Stimulated activated CD4-positive, alpha-beta T cell treated with anti-CD3 and anti-CD28 coated beads, Interleukin-4, amount 100 ng/mL, for 1 hour (primary cell): ENCODE measurements at regions not wholly inside any gene's neighbourhood (a gene's known extent, or its start where the extent isn't known, plus 50 kb on each side); places are given as distances from the start of the nearest gene placed in this dataset.
"Not testable (repeated sequence)": the region's sequence is repeated elsewhere in the genome, so short reads cannot be mapped to it uniquely, and the experiment has no call there.

Experiments used
- DNase-seq: peaks from one replicate; pipeline ENCODE4 v3.0.0-alpha.2; 2020

GRCh38 chr9:3658964-3659363 lies 133.2 kb upstream of the RFX3 start:
- DNase-seq: no peak

DNA sequence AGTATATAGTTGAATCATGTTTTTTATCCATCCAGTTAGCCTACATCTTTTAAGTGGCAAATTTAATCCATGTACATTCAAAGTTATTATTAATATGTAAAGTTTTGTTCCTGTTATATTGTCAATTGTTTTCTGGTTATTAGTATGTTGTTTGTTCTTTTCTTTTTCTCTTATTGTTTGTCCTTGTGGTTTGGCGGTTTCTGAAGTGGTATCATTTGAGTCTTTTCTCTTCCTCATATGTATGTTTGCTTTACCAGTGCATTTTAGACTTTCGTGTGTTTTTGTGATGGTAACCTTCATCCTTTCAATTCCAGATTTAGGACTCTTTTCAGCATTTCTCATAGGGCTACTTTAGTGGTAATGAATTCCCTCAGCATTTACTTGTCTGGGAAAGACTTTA lies 130.4 kb upstream of the RFX3 start:
- DNase-seq: no peak

- no peak for DNase-seq
Measured at GRCh38 chr9:3650994-3651622, 125.3 kb upstream of the RFX3 start.

DNA sequence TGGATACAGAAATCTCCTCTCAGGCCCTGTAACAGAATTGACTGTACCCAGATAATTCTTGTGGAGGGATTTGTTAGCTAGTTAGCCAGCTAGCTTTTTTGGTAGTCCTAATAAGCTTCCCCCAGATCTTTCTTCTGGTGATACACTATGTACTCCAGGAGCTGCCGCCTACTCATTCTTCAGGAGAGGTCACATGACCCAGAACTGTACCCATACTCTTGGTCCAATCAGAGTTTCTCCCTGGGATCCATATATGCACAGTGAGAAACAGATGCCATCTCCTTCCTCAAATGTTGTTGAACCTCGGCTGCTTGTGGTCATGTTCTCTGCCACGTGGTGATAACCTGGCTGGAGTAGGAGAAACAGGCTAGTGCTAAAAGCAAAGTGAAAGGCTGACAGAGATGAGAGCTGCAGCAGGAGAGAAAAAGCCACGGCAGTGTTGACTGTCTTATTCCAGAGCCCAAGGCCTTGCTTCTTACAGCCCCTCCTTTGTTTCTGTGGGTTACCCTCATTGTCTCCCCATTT lies 123.0 kb upstream of the RFX3 start:
- DNase-seq: no peak

GRCh38 chr9:3648266-3648665 lies 122.5 kb upstream of the RFX3 start:
- no peak for DNase-seq

- no peak for DNase-seq
Measured at GRCh38 chr9:3647652-3648051, 121.9 kb upstream of the RFX3 start.

- no peak for DNase-seq
Measured at GRCh38 chr9:3646226-3646625, 120.4 kb upstream of the RFX3 start.

DNA sequence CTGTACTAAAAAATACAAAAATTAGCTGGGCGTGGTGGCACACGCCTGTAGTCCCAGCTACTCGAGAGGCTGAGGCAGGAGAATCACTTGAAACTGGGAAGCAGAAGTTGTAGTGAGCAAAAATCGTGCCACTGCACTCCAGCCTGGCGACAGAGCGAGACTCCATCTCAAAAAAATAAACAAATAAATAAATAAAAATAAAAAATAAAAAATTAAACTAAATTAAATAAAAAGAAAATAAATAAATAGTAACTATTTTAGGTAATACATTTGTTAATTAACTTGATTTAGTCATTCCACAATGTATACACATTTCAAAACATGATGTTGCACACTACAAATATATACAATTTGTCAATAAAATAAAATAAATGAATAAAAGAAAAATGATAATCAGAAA lies 116.3 kb upstream of the RFX3 start:
- not testable (repeated sequence) for DNase-seq

DNA sequence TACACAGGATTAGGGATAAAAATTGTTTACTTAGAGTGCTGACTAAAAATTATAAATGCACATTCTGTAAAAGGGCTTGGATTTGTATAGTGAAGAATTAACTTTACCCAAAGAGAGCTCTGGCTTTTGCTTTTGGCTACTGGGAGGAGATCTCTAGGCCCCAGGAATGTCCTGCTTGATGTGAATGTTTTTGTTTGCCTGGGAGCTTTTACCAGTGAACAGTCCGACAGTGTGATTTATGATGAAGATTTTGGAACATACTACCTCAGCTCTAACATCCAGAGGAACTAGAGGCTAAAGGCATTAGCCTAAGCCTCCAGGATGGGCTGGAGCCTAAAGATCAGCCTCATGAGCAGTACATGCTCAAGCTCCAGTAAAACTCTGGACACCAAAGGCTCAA lies 103.7 kb upstream of the RFX3 start:
- DNase-seq: no peak

DNA sequence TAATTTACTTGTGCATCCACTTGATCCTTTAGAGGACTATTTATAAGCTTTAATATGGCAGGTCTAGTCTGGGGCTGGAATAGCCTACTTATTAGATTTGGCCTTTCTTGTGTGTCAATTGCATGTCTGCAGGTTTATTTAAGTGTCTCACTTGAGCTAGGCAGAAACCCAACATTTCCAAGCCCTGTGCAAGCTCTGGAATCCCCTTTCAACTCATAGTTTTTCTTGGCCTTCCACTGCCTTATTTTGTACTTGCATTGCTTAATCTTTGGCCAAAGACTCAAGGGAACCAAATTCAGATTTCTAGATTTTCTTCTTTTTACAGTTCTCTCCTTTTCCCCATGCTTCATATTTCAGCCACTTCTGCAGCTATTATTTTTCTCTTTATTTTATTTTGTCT lies 102.4 kb upstream of the RFX3 start:
- DNase-seq: no peak

DNA sequence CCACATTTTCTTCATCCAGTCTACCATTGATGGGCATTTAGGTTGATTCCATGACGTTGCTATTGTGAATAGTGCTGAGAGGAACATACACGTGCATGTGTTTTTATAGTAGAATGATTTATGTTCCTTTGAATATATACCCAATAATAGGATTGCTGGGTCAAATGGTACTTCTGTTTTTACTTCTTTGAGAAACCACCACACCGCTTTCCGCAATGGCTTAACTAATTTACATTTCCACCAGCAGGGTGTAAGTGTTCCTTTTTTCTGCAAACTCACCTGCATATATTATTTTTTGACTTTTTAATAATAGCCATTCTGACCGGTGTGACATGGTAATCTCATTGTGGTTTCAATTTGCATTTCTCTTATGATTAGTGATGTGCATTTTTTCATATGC lies 82.2 kb upstream of the RFX3 start:
- no peak for DNase-seq

DNA sequence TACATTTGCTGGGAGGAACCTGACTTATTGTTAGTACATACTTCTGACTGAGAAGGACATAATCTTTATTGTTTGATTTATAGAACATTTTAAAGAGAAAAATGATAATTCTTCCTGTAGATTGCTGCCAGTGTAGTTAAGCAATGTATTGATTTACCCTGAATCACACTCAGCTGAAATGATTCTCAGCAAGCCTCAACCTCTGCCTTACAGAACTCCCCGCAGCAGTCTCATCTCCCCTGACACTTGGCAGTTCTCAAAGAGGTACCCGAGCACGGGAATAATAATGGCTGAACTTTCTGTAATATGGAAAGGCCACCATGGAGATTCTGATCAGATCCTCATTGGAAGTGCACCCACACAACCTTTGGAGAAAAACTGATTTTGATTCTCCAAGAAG lies 74.9 kb upstream of the RFX3 start:
- no peak for DNase-seq

GRCh38 chr9:3597792-3598191 lies 72.0 kb upstream of the RFX3 start:
- no peak for DNase-seq

DNA sequence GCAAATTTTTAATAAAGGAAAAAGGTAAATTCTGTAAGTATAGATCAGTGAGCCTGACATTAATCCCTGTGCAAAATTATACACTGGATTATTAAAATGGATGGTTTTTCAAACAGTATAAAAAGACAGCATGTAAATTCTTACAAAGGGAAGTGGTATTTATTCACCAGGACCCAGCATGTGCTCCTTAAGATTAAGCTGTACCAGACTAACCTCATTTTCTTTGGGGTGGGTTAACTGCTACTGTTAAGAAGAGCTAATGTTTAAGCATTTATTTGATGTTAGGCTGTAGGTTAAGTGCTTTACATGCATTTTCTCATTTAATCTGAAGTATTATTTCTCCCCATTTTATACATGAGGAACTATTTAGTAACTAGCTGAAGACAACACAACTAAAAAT lies 60.3 kb upstream of the RFX3 start:
- no peak for DNase-seq

DNA sequence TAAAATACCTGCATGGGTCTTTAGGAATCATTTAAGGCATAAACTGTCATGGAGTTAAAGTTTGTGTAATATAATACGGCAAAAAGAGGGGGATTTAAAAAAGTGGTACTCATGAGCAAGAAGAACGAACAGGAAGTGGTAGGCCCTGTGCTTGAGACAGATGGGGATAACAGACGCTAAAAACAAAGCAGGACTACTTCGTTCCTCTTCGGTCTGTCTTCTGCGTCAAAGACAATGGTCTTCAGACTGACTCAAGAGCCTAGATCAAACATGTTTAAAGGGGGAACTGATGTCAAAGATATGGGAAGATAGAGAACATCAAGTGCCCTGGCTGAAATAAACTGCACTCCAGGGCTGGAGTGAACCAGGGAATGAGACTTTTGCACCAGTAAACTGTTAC lies 59.8 kb upstream of the RFX3 start:
- no peak for DNase-seq

DNA sequence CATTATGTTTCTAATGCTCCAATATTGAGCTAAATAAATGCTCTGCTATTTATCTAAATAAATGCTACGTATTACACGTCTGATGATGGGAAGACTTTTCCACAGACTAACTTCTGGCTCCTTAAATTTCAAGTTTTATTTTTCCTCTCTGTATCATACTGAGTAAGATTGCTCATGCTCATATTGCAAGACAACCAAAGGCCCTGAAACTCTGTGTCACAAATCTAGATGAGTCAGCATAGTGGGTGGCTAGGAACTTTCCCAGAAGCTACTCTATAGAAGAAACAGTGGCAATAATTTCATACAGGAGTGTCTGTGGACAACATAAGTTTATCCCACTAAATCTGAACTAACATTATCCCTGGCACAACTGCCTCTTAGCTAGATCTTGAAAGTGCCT lies 53.0 kb upstream of the RFX3 start:
- DNase-seq: no peak

DNA sequence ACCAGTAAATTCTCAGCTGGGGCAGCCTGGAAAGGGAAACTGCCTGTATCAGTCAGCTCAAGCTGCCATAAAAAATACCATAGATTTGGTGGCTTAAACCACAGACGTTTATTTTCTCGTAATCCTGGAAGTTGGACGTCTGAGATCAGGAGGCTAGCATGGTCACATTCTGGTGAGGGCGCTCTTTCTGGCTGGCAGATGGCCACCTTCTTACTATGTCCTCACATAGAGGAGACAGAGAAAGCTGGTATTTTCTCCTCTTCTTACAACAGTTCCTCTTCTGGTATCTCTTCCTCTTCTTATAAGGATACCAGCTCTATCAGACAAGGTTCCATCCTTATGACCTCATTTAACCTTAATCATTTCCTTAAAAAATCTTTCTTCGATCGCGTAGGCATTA lies 50.5 kb upstream of the RFX3 start:
- DNase-seq: no peak

DNA sequence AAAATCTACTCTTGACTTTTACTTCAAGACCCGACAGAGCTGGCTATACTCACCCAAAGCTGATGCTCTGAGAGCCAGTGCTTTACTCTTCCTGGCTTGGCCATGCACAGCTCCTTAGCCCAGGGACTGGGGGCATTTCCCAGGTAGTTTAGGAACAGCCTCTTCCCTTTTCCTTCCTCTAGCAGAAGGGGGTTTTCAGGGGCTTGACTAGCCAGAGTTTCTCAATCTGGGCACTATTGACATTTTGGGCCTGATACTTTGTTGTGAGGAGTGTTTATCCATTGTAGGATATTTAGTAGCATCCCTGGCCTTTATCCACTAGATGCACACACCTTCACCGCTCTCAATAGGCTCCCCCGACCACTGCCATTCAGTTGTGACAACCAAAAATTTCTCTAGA lies 50.0 kb upstream of the RFX3 start:
- DNase-seq: no peak
